ENCODE measurements at regions not wholly inside any gene's neighbourhood (a gene's known extent, or its start where the extent isn't known, plus 50 kb on each side); places are given as distances from the start of the nearest gene placed in this dataset.

GRCh38 chr2:195532255-195532627 is 124.8 kb upstream of the SLC39A10 start:
- no peak for TF ChIP-seq CTCF (conservative IDR thresholded peaks at IDR 0.05; ENCODE audit: low read length)
- no peak for TF ChIP-seq EZH2phosphoT487 (IDR thresholded peaks at IDR 0.05; ENCODE audit: borderline replicate concordance, low read depth, low read length)
